ENCODE measurements at regions not wholly inside any gene's neighbourhood (a gene's known extent, or its start where the extent isn't known, plus 50 kb on each side); places are given as distances from the start of the nearest gene placed in this dataset.

DNA sequence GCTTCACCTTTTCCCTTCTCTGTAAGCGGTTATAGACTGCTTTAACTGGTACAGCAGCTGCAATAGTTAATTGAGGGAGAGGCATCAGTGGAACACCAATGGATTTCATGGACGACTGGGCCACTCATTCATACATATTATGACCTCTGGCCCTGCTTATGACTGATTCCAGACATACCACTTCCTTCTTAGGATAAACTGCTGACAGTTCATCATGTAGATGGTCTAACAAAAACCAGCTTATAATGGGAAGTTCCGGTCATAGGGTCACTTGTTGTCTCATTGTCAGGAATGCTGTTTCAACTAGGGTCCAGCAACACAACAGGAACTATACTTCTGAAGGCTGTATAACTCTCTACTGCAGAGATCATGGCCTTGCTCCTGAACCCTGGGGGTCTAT is 265.2 kb upstream of the RASA1 start:
- TF ChIP-seq POLR2A (IDR thresholded peaks at IDR 0.05; ENCODE audit: low read depth): no peak
- TF ChIP-seq, protein P1, sequence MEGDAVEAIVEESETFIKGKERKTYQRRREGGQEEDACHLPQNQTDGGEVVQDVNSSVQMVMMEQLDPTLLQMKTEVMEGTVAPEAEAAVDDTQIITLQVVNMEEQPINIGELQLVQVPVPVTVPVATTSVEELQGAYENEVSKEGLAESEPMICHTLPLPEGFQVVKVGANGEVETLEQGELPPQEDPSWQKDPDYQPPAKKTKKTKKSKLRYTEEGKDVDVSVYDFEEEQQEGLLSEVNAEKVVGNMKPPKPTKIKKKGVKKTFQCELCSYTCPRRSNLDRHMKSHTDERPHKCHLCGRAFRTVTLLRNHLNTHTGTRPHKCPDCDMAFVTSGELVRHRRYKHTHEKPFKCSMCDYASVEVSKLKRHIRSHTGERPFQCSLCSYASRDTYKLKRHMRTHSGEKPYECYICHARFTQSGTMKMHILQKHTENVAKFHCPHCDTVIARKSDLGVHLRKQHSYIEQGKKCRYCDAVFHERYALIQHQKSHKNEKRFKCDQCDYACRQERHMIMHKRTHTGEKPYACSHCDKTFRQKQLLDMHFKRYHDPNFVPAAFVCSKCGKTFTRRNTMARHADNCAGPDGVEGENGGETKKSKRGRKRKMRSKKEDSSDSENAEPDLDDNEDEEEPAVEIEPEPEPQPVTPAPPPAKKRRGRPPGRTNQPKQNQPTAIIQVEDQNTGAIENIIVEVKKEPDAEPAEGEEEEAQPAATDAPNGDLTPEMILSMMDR (IDR thresholded peaks at IDR 0.05): no peak

Data from esophagus muscularis mucosa (tissue), 3 donors.